Panc1 (cell line): ENCODE measurements at regions not wholly inside any gene's neighbourhood (a gene's known extent, or its start where the extent isn't known, plus 50 kb on each side); places are given as distances from the start of the nearest gene placed in this dataset.

Source experiments
- ATAC-seq: fragments of 200-7000 bp; cut with Tn5 transposase; 2 replicates; pipeline ENCODE4 v1.9.1; 2020; ENCODE audit warnings: mild to moderate bottlenecking, moderate library complexity
- BruUV-seq: library from RNA; stranded (reverse); fragments of 400-500 nt; replicated peaks from 2 replicates; lab custom pipeline; 2021; lab: Mats Ljungman, UMichigan
- CTCF ChIA-PET: fragments of 300-600 bp; sonication (Branson Sonifier 250); formaldehyde crosslinking; loops from one replicate; lab custom pipeline; 2022; ENCODE audit warnings: antibody characterized with exemption; lab: Charles Lee
- POLR2A ChIA-PET: fragments of 300-600 bp; sonication (Branson Sonifier 250); formaldehyde crosslinking; loops from one replicate; lab custom pipeline; 2022; ENCODE audit warnings: antibody characterized with exemption; lab: Charles Lee
- DNase-seq: peaks from one replicate; pipeline ENCODE4 v3.0.0-alpha.2; 2010; ENCODE audit warnings: low read depth, low spot score
- H3K27ac ChIP-seq: 2 replicates; pipeline ENCODE4 v1.5.1; 2011; ENCODE audit warnings: mild to moderate bottlenecking, low read length, inconsistent platforms
- H3K27me3 ChIP-seq: fragments of 200-500 bp; sonication (Bioruptor generic); 2 replicates; pipeline ENCODE4 v1.6.0; 2014; ENCODE audit warnings: low read length, inconsistent platforms; ENCODE audit not compliant: control insufficient read depth, insufficient read depth
- H3K36me3 ChIP-seq: fragments of 200-500 bp; sonication (Bioruptor generic); 2 replicates; pipeline ENCODE4 v1.5.1; 2014; ENCODE audit warnings: inconsistent platforms, mild to moderate bottlenecking, low read length, moderate library complexity; ENCODE audit not compliant: control insufficient read depth, insufficient read depth
- H3K4me1 ChIP-seq: 2 replicates; pipeline ENCODE4 v1.5.1; 2011; ENCODE audit warnings: inconsistent platforms, mild to moderate bottlenecking, low read length, moderate library complexity; ENCODE audit not compliant: control insufficient read depth, insufficient read depth
- H3K4me3 ChIP-seq, 2 experiments: 2 replicates each; pipeline ENCODE4 v1.5.1; 2011 to 2012; ENCODE audit warnings: low read depth in 2 of 2, low read length in 2 of 2, mild to moderate bottlenecking in 2 of 2, inconsistent platforms in 1 of 2, moderate library complexity in 1 of 2
- H3K9me3 ChIP-seq: fragments of 200-500 bp; sonication (Bioruptor generic); 2 replicates; pipeline ENCODE4 v1.5.1; 2014; ENCODE audit warnings: low read depth, mild to moderate bottlenecking, inconsistent platforms, low read length, moderate library complexity; ENCODE audit not compliant: control insufficient read depth, insufficient read depth
- POLR2AphosphoS5 ChIP-seq: IDR thresholded peaks from 2 replicates; pipeline ENCODE4 v1.6.1; 2012; ENCODE audit warnings: mild to moderate bottlenecking, low read depth, low read length, moderate library complexity
- REST ChIP-seq, 2 experiments: IDR thresholded peaks; 2 replicates each; pipeline ENCODE4 v1.6.1; 2011 to 2012; ENCODE audit warnings: low read depth in 2 of 2, control low read depth in 1 of 2, low read length in 1 of 2, mild to moderate bottlenecking in 1 of 2, moderate library complexity in 1 of 2; ENCODE audit not compliant: insufficient read depth in 1 of 2
- SIN3A ChIP-seq: IDR thresholded peaks from 2 replicates; pipeline ENCODE4 v1.6.1; 2012; ENCODE audit warnings: low read depth, mild to moderate bottlenecking, low read length, moderate library complexity, borderline replicate concordance; ENCODE audit not compliant: insufficient read depth
- TCF7L2 ChIP-seq: IDR thresholded peaks from 2 replicates; pipeline ENCODE4 v1.6.1; 2011; ENCODE audit warnings: mild to moderate bottlenecking, low read depth, low read length, inconsistent platforms
- in situ Hi-C: cut with HindIII; loops from 2 replicates; pipeline ENCODE4 v1.10.0; 2016; ENCODE audit warnings: low sequenced_read_pairs, low pct_unique_long_range_greater_than_20kb
- intact Hi-C: fragments of 100-400 bp; cut with micrococcal nuclease; formaldehyde crosslinking; loops from one replicate; pipeline ENCODE4 v1.10.0; 2022; ENCODE audit not compliant: unreplicated experiment
- TF ChIP-seq, protein P1 (sequence below): fragments of 450-650 bp; IDR thresholded peaks from 2 replicates; pipeline ENCODE4 v1.5.1; 2017; ENCODE audit warnings: mild to moderate bottlenecking

- Histone ChIP-seq H3K27me3 (no peaks in the 10 kb centered on the region), H3K36me3 (no peaks in the 10 kb centered on the region), H3K4me3 (no peak overlapping the region), H3K9me3 (no peaks in the 10 kb centered on the region), H3K4me1 (no peaks in the 10 kb centered on the region), H3K27ac (no peak overlapping the region)
- no peak for TF ChIP-seq TCF7L2
- TF ChIP-seq POLR2AphosphoS5, result no peak
- TF ChIP-seq, protein P1, sequence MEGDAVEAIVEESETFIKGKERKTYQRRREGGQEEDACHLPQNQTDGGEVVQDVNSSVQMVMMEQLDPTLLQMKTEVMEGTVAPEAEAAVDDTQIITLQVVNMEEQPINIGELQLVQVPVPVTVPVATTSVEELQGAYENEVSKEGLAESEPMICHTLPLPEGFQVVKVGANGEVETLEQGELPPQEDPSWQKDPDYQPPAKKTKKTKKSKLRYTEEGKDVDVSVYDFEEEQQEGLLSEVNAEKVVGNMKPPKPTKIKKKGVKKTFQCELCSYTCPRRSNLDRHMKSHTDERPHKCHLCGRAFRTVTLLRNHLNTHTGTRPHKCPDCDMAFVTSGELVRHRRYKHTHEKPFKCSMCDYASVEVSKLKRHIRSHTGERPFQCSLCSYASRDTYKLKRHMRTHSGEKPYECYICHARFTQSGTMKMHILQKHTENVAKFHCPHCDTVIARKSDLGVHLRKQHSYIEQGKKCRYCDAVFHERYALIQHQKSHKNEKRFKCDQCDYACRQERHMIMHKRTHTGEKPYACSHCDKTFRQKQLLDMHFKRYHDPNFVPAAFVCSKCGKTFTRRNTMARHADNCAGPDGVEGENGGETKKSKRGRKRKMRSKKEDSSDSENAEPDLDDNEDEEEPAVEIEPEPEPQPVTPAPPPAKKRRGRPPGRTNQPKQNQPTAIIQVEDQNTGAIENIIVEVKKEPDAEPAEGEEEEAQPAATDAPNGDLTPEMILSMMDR, result no peak
- TF ChIP-seq SIN3A, result no peak
- TF ChIP-seq REST (IDR thresholded peaks at IDR 0.05; ENCODE audit: insufficient read depth in 1 of 2, low read depth in 2 of 2, low read length in 1 of 2), result no peak
- BruUV-seq, result no TSS peak
- POLR2A ChIA-PET, result interaction anchor here (0.6 kb wide), 1 partner anchor 1014 kb away, joined by 3 read pairs; no protein-coding TSS in a partner anchor
- in situ Hi-C loops, result no loop called here
- intact Hi-C loops, result no loop called here
- DNase-seq (no peak), ATAC-seq (no peak)
- CTCF ChIA-PET, result no interaction called here
Observed at GRCh38 chr6:126185774-126186173, 154.1 kb upstream of the CENPW start.

DNA sequence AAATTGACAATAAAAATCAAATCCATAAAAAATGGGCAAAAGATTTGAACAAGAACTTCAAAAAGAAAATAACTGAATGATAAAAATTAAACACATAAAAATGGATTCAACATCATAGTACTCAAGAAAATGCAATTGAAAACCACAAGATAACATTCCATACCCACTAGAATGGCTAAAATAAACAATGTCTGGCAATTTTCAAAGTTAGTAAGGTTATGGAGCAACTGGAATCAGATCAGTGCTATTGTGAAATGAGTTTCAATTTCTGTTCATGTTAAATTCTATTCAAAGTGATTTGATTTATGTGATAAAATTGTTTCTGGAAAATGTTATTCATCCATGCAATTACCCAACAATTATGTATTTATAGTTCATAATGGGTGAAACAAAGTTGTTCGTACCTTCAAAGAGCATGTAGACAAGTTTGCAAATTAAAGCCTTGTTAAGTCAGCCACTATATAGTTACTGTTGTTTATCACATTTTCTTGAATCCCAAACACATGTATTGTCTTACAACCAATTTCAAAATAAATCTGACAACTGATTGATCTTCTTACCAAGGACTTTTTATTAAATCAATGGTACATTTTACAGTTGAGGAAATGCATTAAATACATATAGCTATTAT is 151.5 kb upstream of the CENPW start:
- Histone ChIP-seq H3K4me3 (no peak overlapping the region), H3K4me1 (no peaks in the 10 kb centered on the region), H3K36me3 (no peaks in the 10 kb centered on the region), H3K9me3 (no peaks in the 10 kb centered on the region), H3K27me3 (no peaks in the 10 kb centered on the region), H3K27ac (no peak overlapping the region)
- in situ Hi-C loops, result no loop called here
- ATAC-seq, result no peak; the same call in 1 of the 2 replicates
- intact Hi-C loops, result no loop called here
- TF ChIP-seq, protein P1, result no peak
- TF ChIP-seq TCF7L2, result no peak
- TF ChIP-seq SIN3A, result no peak
- no peak for TF ChIP-seq POLR2AphosphoS5
- DNase-seq, result no peak
- no TSS peak for BruUV-seq
- ChIA-PET POLR2A (no interaction called here), CTCF (no interaction called here)
